ENCODE measurements at regions not wholly inside any gene's neighbourhood (a gene's known extent, or its start where the extent isn't known, plus 50 kb on each side); places are given as distances from the start of the nearest gene placed in this dataset.
"Not testable (repeated sequence)": the region's sequence is repeated elsewhere in the genome, so short reads cannot be mapped to it uniquely, and the experiment has no call there.

DNA sequence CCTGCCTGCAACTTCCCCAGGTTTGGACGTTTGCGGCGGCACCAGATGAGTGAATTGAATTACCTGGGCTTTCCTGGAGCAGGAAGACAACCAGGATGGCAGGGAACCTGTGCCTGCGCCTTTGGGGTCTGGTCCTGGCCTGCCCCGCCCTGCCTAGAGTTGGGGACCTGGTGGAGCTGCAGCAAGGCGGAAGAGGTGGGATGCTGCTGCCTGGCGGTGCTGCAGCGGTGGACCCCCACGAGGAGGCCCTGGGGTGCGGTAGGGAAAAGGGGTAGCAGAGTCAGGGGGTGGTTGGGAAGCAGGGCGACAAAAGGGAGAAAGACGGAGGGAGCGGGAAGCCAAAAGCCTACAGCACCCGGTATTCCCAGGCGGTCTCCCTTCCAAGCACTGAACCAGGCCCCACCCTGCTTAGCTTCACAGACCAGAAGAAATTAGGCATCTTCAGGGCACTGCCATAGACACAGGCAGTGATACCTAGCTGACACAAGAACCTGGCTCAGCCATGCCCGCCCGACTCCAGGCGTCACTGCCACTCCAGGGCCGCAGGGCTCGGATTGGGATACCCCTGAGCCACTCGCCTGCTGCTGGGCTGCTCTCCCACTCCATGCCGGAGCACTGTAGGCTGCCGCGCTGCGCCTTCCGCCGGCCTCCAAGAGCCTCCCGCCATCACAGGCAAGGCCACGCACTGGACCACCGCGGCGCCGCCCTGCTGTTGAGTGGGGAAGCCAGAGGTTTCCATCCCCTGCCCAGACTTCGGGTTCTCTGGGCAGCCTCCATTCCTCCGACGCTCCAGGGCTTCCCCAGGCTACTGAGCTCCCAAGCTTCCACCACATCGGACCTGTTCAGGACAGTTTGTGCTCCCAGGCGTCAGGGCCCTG is 155.2 kb upstream of the ALG10B start:
- H3K27ac Mint-ChIP-seq: no peak overlapping the region
- peak; percentile 33 for ATAC-seq
- no peaks in the 10 kb centered on the region for H3K4me1 Mint-ChIP-seq
- peak in 1 of 2 donors; percentile 28 for DNase-seq (ENCODE audit: low spot score in 2 of 2)
- no peaks in the 10 kb centered on the region for H3K36me3 Mint-ChIP-seq
- no peak overlapping the region for H3K4me3 Mint-ChIP-seq
- peaks cover 5% of the 10 kb centered on the region for H3K9me3 Mint-ChIP-seq

DNA sequence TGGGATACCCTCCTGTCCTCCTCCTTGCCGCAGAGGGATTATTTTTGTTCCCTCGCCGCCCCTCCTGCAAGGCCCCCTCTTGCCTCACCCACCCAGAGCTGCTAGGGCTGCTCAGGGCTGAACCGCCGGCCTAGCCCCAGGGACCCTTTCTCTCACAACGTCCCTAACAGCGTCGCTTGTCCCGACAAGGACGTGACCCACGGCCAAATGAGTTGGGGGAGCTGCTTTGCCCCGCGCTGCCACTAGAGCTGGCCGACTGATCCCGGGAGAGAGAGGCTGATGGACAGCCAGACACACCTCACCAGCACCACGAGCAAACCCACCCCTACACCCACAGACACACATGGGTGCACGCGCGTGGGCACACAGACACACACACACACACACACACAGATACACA is 154.6 kb upstream of the ALG10B start:
- Mint-ChIP-seq H3K9me3 (peaks cover 5% of the 10 kb centered on the region), H3K4me3 (no peak overlapping the region), H3K27ac (no peak overlapping the region), H3K4me1 (no peaks in the 10 kb centered on the region), H3K36me3 (no peaks in the 10 kb centered on the region)
- DNase-seq (ENCODE audit: low spot score in 2 of 2): no peak
- ATAC-seq: no peak

DNA sequence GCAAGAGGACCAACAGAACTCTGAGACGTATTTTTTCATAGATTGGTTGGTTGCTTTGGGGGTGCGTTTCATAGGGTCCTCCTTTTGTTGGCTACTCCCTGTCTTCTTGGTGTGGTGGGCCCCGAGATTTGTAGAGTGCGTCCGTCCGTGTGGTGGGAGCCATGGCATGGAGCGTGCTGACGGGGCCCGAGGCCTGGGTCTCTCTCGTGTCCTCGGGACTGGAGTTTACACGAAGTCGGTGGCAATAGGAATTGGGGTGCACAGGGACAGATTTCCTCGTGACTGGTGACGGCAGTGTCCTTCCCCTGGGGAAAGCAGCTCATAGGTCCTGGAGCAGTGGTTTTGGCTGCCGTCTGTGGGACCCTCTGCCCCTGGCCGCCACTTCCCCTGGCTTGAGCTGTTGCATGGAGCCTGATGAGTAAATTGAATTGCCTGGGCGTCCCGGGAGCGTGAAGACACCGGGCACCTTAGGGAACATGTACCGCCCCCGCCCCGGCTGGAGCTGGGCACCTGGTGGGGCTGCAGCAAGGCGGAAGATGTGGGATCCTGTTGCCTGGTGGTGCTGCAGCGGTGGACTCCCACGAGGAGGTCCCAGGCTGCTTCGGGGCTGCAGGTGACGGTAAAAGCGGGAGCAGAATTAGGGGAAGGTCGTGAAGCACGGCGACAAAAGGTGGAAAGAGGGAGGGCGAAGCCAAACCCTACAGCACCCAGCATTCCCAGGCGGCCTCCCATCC is 153.7 kb upstream of the ALG10B start:
- Mint-ChIP-seq H3K36me3 (no peaks in the 10 kb centered on the region), H3K4me1 (no peaks in the 10 kb centered on the region), H3K9me3 (peaks cover 5% of the 10 kb centered on the region), H3K27ac (no peak overlapping the region), H3K4me3 (no peak overlapping the region)
- DNase-seq (ENCODE audit: low spot score in 2 of 2) (peak in 1 of 2 donors; percentile 13), ATAC-seq (no peak)

DNA sequence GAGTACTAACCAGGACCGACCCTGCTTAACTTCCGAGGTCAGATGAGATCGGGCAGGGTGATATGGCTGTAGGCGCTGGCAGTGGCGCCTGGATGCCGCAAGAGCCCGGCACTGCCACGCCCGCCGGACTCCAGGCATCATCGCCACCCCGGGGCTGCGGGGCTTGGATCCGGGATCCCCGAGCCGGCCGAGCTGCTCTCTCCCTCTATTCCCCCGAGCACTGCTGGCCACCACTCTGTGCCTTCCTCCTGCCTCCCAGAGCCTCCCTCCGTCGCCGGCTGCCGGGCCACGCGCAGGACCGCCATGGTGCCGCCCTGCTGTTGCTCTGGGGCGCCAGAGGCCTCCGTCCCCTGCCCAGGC is 153.2 kb upstream of the ALG10B start:
- Mint-ChIP-seq H3K9me3 (peaks cover 5% of the 10 kb centered on the region), H3K36me3 (no peaks in the 10 kb centered on the region), H3K4me3 (no peak overlapping the region), H3K27ac (no peak overlapping the region), H3K4me1 (no peaks in the 10 kb centered on the region)
- DNase-seq (ENCODE audit: low spot score in 2 of 2) (peak in 1 of 2 donors; percentile 20), ATAC-seq (no peak)

DNA sequence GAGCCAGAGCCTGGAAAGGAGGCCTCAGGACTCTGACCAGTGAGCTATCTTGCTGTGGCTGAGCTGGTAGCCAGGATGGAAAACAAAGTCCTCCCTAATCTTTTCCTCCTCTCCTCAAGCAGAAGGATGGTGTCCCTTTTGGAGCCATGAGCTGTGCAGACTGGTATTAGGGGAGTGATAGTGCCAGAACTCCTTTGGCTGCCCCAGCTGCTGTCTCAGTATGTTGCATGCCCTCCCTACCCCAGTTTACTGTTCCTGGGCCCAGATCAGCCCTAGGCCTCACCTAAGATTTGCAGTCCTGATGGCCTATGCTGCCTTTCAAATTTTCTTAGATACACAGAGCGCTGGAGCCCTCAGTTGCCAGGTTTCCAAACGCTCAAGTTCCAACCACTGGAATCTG is 150.3 kb upstream of the ALG10B start:
- Mint-ChIP-seq H3K27ac (no peak overlapping the region), H3K36me3 (no peaks in the 10 kb centered on the region), H3K9me3 (peaks cover 5% of the 10 kb centered on the region), H3K4me1 (no peaks in the 10 kb centered on the region), H3K4me3 (no peak overlapping the region)
- ATAC-seq (no peak), DNase-seq (ENCODE audit: low spot score in 2 of 2) (no peak)

DNA sequence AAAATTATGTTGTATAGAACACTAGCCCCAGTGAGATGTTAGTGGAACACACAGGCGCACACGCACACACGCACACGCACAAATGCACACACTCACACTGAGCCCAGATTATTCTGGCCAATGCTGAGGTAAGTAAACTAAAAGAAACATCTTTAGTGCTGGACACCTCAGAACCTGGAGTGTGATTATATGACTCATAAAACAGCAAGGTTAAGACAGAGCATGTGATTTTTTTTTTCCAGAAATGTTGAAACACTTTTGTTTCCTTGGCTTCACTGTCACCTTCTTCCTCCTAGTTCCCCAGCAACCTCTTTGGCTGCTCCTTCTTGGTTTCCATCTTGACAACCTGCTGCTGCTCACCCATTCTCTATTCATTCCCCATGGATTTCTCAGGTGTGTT is 141.0 kb upstream of the ALG10B start:
- Mint-ChIP-seq H3K36me3 (no peaks in the 10 kb centered on the region), H3K4me1 (no peaks in the 10 kb centered on the region), H3K4me3 (no peak overlapping the region), H3K9me3 (peaks cover 9% of the 10 kb centered on the region), H3K27ac (no peak overlapping the region)
- DNase-seq (ENCODE audit: low spot score in 2 of 2) (no peak), ATAC-seq (no peak)

DNA sequence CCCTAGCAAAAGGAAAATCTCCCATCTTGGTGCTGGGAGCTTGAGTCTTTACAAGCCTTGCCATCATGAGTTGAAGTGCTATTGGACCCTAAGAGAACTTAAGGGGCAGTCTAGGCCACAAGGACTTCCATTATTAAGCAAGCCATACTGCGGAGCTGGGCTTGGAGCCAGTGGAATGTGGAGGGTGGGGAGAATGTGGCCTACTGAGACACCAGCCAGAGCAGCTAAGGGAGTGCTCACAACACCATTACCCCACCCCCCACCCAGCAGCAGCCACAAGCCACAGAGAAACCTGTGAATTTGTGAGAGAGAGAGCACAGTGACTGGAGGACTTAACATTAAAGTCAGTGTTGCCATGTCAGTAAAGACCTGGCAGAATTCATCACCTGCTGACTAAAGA is 133.0 kb upstream of the ALG10B start:
- H3K27ac Mint-ChIP-seq; H3K4me3 Mint-ChIP-seq; H3K36me3 Mint-ChIP-seq; ATAC-seq; H3K9me3 Mint-ChIP-seq; DNase-seq (ENCODE audit: low spot score in 2 of 2); H3K4me1 Mint-ChIP-seq: not testable (repeated sequence)

DNA sequence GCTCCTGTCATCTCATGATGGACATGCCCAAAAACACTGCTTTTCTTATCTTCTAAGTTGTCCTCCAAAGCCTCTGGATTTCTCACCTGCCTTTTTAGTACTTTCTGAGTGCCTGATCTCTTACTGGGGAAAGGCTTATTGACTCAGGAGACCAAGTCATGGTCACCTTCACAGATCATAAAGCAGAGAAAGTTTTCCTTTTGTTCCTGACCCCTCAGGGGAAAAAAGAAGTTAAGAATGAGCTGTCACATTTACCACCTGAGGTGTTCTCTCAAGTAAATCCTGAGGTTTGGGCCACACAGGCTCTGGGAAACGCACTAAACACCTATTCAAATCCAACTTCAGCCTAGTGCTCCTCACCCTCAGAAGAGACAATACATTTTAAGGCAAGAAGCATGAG is 119.3 kb upstream of the ALG10B start:
- not testable (repeated sequence) for H3K4me3 Mint-ChIP-seq; H3K36me3 Mint-ChIP-seq; H3K4me1 Mint-ChIP-seq; ATAC-seq; DNase-seq (ENCODE audit: low spot score in 2 of 2); H3K9me3 Mint-ChIP-seq; H3K27ac Mint-ChIP-seq

DNA sequence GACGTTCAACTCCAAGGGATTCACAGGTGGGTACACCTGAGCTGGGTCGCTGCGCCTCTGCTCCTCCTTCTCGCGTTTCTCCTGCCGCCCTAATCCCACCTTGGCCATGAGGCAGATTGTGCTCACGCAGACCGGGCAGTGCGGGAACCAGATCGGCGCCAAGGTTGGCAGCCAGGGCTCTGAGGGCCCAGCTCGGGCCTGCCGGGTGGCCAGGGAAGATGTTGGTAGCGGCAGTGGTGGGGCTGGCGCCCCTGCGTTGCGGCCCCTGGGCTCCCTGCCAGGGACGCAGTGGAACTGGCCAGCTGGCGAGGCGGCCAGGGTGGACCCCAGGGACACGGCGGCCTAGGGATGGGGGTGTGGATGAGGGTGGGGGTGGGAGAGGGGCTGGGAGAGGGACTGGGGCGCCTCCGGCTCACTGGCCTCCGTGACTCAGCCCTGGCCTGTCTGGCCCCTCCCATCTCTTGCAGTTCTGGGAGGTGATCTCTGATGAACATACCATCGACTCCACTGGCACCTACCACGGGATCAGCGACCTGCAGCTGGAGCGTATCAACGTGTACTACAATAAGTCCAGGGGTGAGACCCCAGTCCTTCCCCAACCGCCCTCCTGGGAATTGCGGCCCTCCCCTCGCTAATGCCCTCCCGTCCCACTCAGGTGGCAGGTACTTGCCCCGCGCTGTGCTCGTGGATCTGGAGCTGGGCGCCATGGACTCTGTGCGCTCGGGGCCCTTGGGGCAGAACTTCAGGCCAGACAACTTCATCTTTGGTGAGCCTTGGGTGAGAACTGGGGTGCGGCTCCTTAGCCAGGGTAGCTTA is 114.9 kb upstream of the ALG10B start:
- ATAC-seq (no peak), DNase-seq (ENCODE audit: low spot score in 2 of 2) (no peak)
- Mint-ChIP-seq H3K4me3 (no peak overlapping the region), H3K4me1 (no peaks in the 10 kb centered on the region), H3K9me3 (no peaks in the 10 kb centered on the region), H3K36me3 (no peaks in the 10 kb centered on the region), H3K27ac (no peak overlapping the region)

DNA sequence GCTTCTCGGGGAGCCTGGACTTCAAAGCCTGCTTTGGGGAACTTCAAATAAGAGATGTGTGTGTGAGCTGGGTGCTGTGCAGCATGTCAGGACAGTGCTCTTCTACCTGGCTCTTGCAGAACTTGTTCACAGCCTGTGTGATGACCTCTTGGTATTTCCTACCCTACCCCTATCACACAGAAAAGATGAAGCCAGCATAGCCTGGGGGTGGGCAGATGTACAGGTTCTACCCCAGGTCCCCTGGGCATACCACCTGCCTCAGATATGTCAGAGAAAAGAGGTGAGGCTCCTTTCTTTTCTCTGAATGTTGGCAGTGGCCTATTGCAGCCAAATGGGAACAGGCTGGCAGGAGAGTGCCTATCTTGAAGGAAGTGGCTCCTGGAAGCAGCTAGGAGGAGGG is 111.7 kb upstream of the ALG10B start:
- Mint-ChIP-seq H3K4me1 (no peaks in the 10 kb centered on the region), H3K4me3 (no peak overlapping the region), H3K27ac (no peak overlapping the region), H3K36me3 (no peaks in the 10 kb centered on the region), H3K9me3 (peaks cover 4% of the 10 kb centered on the region)
- DNase-seq (ENCODE audit: low spot score in 2 of 2) (no peak), ATAC-seq (peak; percentile 19)

DNA sequence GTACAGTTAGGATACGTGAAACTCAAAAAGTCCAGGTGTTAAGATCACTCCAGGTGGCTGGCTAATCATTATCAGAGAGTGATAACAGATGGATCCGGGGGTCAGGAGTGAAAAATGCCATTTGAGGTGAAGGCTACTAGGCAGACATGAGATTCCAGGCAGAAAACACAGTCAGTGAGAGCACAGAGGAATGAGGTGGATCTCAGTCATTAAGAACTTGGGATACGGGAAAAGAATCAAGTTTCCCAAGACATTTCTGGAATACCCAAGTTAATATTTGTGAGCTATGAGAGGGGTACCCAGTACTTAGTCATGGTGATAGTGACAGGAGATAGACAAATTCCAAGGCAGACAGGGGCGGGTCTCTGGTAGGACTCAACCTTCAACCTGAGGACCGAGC is 94.6 kb upstream of the ALG10B start:
- no peaks in the 10 kb centered on the region for H3K36me3 Mint-ChIP-seq
- H3K27ac Mint-ChIP-seq: no peak overlapping the region
- ATAC-seq: no peak
- no peak overlapping the region for H3K4me3 Mint-ChIP-seq
- H3K9me3 Mint-ChIP-seq: peaks cover 7% of the 10 kb centered on the region
- no peaks in the 10 kb centered on the region for H3K4me1 Mint-ChIP-seq
- no peak for DNase-seq (ENCODE audit: low spot score in 2 of 2)

DNA sequence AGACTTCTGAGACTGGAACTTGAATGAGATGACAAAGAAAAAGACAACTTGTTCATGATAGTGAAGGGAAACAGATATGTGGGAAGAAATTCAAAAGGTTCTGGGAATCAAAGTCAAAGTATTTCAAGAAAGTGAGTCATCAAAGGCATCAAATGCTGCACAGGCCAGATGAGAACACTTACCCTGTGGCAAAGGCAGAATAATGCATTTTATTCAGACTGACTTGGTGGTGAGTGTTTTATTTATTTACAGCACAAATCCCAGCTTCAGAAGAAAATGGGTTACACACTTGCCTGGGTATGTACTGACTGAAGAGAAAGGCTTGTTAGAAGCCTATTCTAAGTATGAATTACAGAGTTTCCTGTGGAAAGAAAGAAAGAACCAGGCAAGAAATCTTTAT is 78.2 kb upstream of the ALG10B start:
- ATAC-seq; H3K9me3 Mint-ChIP-seq; DNase-seq (ENCODE audit: low spot score in 2 of 2); H3K4me3 Mint-ChIP-seq; H3K4me1 Mint-ChIP-seq; H3K36me3 Mint-ChIP-seq; H3K27ac Mint-ChIP-seq: not testable (repeated sequence)

DNA sequence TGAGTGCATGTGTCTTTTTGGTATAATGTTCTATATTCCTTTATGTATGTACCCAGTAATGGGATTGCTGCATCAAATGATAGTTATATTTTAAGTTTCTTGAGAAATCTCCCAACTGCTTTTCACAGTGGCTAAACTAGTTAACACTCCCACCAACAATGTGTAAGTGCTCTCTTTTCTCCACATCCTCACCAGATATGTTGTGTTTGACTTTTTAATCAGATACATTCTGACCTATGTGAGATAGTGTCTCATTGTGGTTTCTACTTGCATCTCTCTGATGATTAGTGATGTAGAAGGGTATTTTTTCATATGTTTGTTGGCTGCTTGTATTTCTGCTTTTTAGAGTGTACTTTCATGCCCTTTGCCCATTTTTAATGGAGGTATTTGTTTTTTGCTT is 62.8 kb upstream of the ALG10B start:
- DNase-seq (ENCODE audit: low spot score in 2 of 2) (no peak), ATAC-seq (no peak)
- H3K4me1 Mint-ChIP-seq: no peaks in the 10 kb centered on the region
- H3K4me3 Mint-ChIP-seq: no peak overlapping the region
- H3K27ac Mint-ChIP-seq: no peak overlapping the region
- H3K9me3 Mint-ChIP-seq: peaks cover 5% of the 10 kb centered on the region
- no peaks in the 10 kb centered on the region for H3K36me3 Mint-ChIP-seq

DNA sequence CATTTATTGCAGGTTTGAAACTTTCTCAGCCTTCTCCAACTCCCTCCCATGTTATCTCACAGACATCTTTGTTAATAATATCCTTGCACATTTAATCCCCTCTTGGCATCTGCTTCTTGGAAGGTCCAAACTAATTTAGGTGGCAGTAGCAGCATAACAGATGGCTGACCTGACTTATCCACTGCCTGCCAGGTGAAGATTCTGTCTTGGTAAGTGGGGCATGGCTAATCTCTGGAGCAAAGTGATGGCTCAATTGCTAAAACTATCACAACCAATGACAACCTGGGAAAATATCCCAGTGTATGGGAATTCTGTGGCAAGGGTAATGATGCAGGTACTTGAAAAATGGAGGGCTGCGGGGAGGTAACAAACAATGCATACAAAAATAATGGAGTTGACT is 58.2 kb upstream of the ALG10B start:
- DNase-seq (ENCODE audit: low spot score in 2 of 2) (no peak), ATAC-seq (no peak)
- Mint-ChIP-seq H3K4me3 (no peak overlapping the region), H3K4me1 (no peaks in the 10 kb centered on the region), H3K27ac (no peak overlapping the region), H3K9me3 (peaks cover 7% of the 10 kb centered on the region), H3K36me3 (no peaks in the 10 kb centered on the region)

Data from stimulated activated effector memory CD8-positive, alpha-beta T cell treated with anti-CD3 and anti-CD28 coated beads, Interleukin-12 subunit alpha, Interleukin-12 subunit beta, amount 100 ng/mL, for 72 hours (primary cell).